HepG2 (cell line): ENCODE measurements at regions not wholly inside any gene's neighbourhood (a gene's known extent, or its start where the extent isn't known, plus 50 kb on each side); places are given as distances from the start of the nearest gene placed in this dataset.
A peak's percentile ranks its signal among the peaks of the same experiment; 100 is the strongest.

Source experiments
- ATAC-seq: fragments of 200-7000 bp; cut with Tn5 transposase; 3 replicates; pipeline ENCODE4 v1.9.1; 2020; ENCODE audit warnings: mild to moderate bottlenecking, moderate library complexity
- BruUV-seq: library from RNA; stranded (reverse); fragments of 400-500 nt; replicated peaks from 2 replicates; lab custom pipeline; 2021; lab: Mats Ljungman, UMichigan
- CTCF ChIA-PET: fragments of 300-600 bp; formaldehyde crosslinking; extraction: SDS; loops from one replicate; lab custom pipeline; 2021; ENCODE audit warnings: low total read pairs, inconsistent platforms, low intra/inter-chr PET ratio; lab: Yijun Ruan, JAX
- POLR2A ChIA-PET: fragments of 350-600 bp; sonication (Branson Sonifier 250); formaldehyde crosslinking; loops from one replicate; lab custom pipeline; 2020; ENCODE audit warnings: antibody characterized with exemption, inconsistent platforms; lab: Yijun Ruan, JAX
- DNase-seq: peaks from one replicate; pipeline ENCODE4 v3.0.0-alpha.2; 2015; ENCODE audit warnings: low spot score
- FAIRE-seq: peaks from 3 replicates; lab custom pipeline; 2011; peaks lifted over from hg19 to GRCh38; lab: Jason Lieb, UNC
- H2AFZ ChIP-seq: one replicate; pipeline ENCODE4 v1.6.1; 2011; ENCODE audit warnings: low read length, inconsistent platforms
- H3K27ac ChIP-seq: fragments of 300-600 bp; 3 replicates; pipeline ENCODE4 v1.8.0; 2011; ENCODE audit warnings: mixed run types, mild to moderate bottlenecking, mixed read lengths, low read length, inconsistent platforms; ENCODE audit not compliant: insufficient read depth; ENCODE audit errors: extremely low read length
- H3K27me3 ChIP-seq, 2 experiments: fragments of 200-600 bp in 1 of 2; 2 replicates in 1 of 2; 3 replicates in 1 of 2; pipeline versions ENCODE4 v1.6.0 to v1.8.0; 2011; ENCODE audit warnings: low read length in 2 of 2, mild to moderate bottlenecking in 2 of 2, moderate library complexity in 2 of 2, inconsistent platforms in 1 of 2; ENCODE audit not compliant: insufficient read depth in 2 of 2, control insufficient read depth in 1 of 2
- H3K36me3 ChIP-seq, 2 experiments: fragments of 200-600 bp in 1 of 2; replicated peaks in 1 of 2; 2 replicates in 1 of 2; 3 replicates in 1 of 2; pipeline versions ENCODE4 v1.5.1 to v1.8.0; 2011; ENCODE audit warnings: low read length in 2 of 2, inconsistent platforms in 1 of 2; ENCODE audit not compliant: insufficient read depth in 2 of 2, control insufficient read depth in 1 of 2
- H3K4me1 ChIP-seq: 2 replicates; pipeline ENCODE4 v1.5.1; 2012; ENCODE audit warnings: low read length, inconsistent platforms; ENCODE audit not compliant: insufficient read depth
- H3K4me2 ChIP-seq: 2 replicates; pipeline ENCODE4 v1.6.0; 2011; ENCODE audit warnings: low read depth, low read length, inconsistent platforms
- H3K4me3 ChIP-seq, 3 experiments: fragments of 200-600 bp in 1 of 3; sonication (generic), shearing (Covaris generic) in 1 of 3; replicated peaks in 1 of 3; 2 replicates each; pipeline ENCODE4 v1.5.1; 2011 to 2016; ENCODE audit warnings: low read length in 3 of 3, inconsistent platforms in 2 of 3, low read depth in 2 of 3, mild to moderate bottlenecking in 2 of 3, control low read depth in 1 of 3, mixed read lengths in 1 of 3; ENCODE audit not compliant: insufficient read depth in 1 of 3
- H3K79me2 ChIP-seq: one replicate; pipeline ENCODE4 v1.6.1; 2011; ENCODE audit warnings: low read length, inconsistent platforms; ENCODE audit not compliant: insufficient read depth
- H3K9ac ChIP-seq: 2 replicates; pipeline ENCODE4 v1.6.0; 2011; ENCODE audit warnings: mild to moderate bottlenecking, low read depth, low read length, inconsistent platforms; ENCODE audit not compliant: insufficient read depth
- H3K9me3 ChIP-seq: 2 replicates; pipeline ENCODE4 v1.5.1; 2012; ENCODE audit warnings: mild to moderate bottlenecking, low read length
- H4K20me1 ChIP-seq: 2 replicates; pipeline ENCODE4 v1.6.0; 2011; ENCODE audit warnings: inconsistent platforms, mild to moderate bottlenecking, low read length, moderate library complexity; ENCODE audit not compliant: insufficient read depth
- CEBPB ChIP-seq: IDR thresholded peaks from 2 replicates; pipeline ENCODE4 v1.6.1; 2011; ENCODE audit warnings: low read depth, low read length, improper control_type of control experiment, borderline replicate concordance
- HMG20B ChIP-seq: conservative IDR thresholded peaks from 2 replicates; pipeline ENCODE4 v1.6.1; 2016; ENCODE audit warnings: missing genetic modification reagents, missing compliant biosample characterization
- MAX ChIP-seq: IDR thresholded peaks from 2 replicates; pipeline ENCODE4 v1.6.1; 2012; ENCODE audit warnings: inconsistent platforms
- PAF1 ChIP-seq: IDR thresholded peaks from 2 replicates; pipeline ENCODE4 v1.6.1; 2016; ENCODE audit warnings: missing genetic modification reagents, missing compliant biosample characterization
- POLR2G ChIP-seq: fragments of 200-400 bp; formaldehyde crosslinking; IDR thresholded peaks from 2 replicates; pipeline ENCODE4 v1.6.1; 2018; ENCODE audit warnings: mild to moderate bottlenecking, low read depth, low read length, moderate library complexity
- RFX3 ChIP-seq: IDR thresholded peaks from 2 replicates; pipeline ENCODE4 v1.6.1; 2016; ENCODE audit warnings: missing biosample characterization, missing genetic modification reagents
- SNAPC4 ChIP-seq: sonication (generic); formaldehyde crosslinking; IDR thresholded peaks from 2 replicates; pipeline ENCODE4 v1.4.0; 2020; ENCODE audit warnings: mild to moderate bottlenecking, missing genetic modification reagents
- TP53 ChIP-seq: sonication (generic); formaldehyde crosslinking; conservative IDR thresholded peaks from 2 replicates; pipeline ENCODE4 v1.4.0; 2020; ENCODE audit warnings: missing genetic modification reagents
- XBP1 ChIP-seq: sonication (generic); formaldehyde crosslinking; IDR thresholded peaks from 2 replicates; pipeline ENCODE4 v1.5.0; 2020; ENCODE audit warnings: missing genetic modification reagents
- ZBTB7B ChIP-seq: sonication (generic); formaldehyde crosslinking; IDR thresholded peaks from 2 replicates; pipeline ENCODE4 v1.4.0; 2020; ENCODE audit warnings: missing genetic modification reagents
- ZNF780A ChIP-seq: sonication (generic); formaldehyde crosslinking; IDR thresholded peaks from 2 replicates; pipeline ENCODE4 v1.8.0; 2022; ENCODE audit warnings: mild to moderate bottlenecking, missing genetic modification reagents, moderate library complexity
- WGBS: methylation state at CpG from one replicate; pipeline ENCODE4 v1.1.6; 2017; ENCODE audit warnings: low lambda C conversion rate; 5-methylcytosine and 5-hydroxymethylcytosine counted together
- in situ Hi-C: cut with HindIII; loops from 2 replicates; pipeline ENCODE4 v1.10.0; 2017; ENCODE audit warnings: low pct_unique_long_range_greater_than_20kb; ENCODE audit not compliant: extremely low pct_ligation_motif_present
- intact Hi-C: fragments of 100-400 bp; cut with micrococcal nuclease; formaldehyde crosslinking; loops from one replicate; pipeline ENCODE4 v1.10.0; 2022; ENCODE audit not compliant: unreplicated experiment

- TF ChIP-seq SNAPC4 (CRISPR knock-in tag) (no peak), CEBPB (peak; percentile 32; the same call in 1 of the 2 replicates)
These were observed 173.9 kb upstream of the MITF start (continued) for GRCh38 chr3:69565316-69565715.

GRCh38 chr3:69563981-69564380 is 175.3 kb upstream of the MITF start:
- Histone ChIP-seq H4K20me1 (no peaks in the 10 kb centered on the region), H3K27me3 (no peaks in the 10 kb centered on the region), H3K4me2 (no peak overlapping the region), H3K9ac (no peak overlapping the region), H3K4me3 (no peak overlapping the region), H3K79me2 (no peaks in the 10 kb centered on the region), H3K9me3 (no peaks in the 10 kb centered on the region), H2AFZ (no peak overlapping the region), H3K27ac (no peak overlapping the region), H3K36me3 (no peaks in the 10 kb centered on the region), H3K4me1 (no peaks in the 10 kb centered on the region)
- FAIRE-seq (no peak), ATAC-seq (no peak), DNase-seq (no peak)
- intact Hi-C loops = no loop called here
- ChIA-PET POLR2A (no interaction called here), CTCF (no interaction called here)
- WGBS = 5% methylated on average over 5 of the region's 5 CpGs
- TF ChIP-seq PAF1 (CRISPR knock-in tag) (no peak), RFX3 (CRISPR knock-in tag) (no peak), HMG20B (CRISPR knock-in tag) (no peak), TP53 (CRISPR knock-in tag) (no peak), ZNF780A (no peak), XBP1 (CRISPR knock-in tag) (no peak), POLR2G (no peak), ZBTB7B (CRISPR knock-in tag) (no peak), MAX (no peak)
- in situ Hi-C loops = no loop called here
- BruUV-seq = no TSS peak
